ENCODE measurements at regions not wholly inside any gene's neighbourhood (a gene's known extent, or its start where the extent isn't known, plus 50 kb on each side); places are given as distances from the start of the nearest gene placed in this dataset.
A peak's percentile ranks its signal among the peaks of the same experiment; 100 is the strongest.

DNA sequence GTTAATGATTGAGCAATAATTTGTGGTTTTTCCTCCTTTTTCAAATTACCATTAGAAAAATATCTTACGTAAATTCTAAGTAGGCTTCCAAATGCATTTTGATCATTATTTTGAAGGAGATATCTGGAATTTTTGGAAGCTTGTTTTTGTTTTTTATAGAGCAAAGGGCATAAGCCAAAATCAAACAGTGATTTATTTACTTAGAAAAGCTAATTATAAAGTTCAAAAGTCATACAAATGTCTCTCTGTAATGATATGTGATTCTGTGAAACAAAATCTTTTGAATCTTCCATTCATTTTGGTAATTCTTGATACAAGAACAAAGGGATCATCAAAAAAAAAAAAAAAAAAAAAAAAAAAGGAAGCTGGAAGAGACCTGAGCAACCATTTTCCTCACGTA lies 416.8 kb downstream of the ETNK1 start:
- H2BK5ac ChIP-seq (ENCODE audit: low read length) = no peak overlapping the region
- H2AK5ac ChIP-seq (ENCODE audit: low read depth, low read length) = no peak overlapping the region
- no peak for DNase-seq (ENCODE audit: low spot score)
- H3K27ac ChIP-seq (replicated peaks; ENCODE audit: low read length) = no peak overlapping the region
- no peaks in the 10 kb centered on the region for H3K4me1 ChIP-seq (ENCODE audit: control insufficient read depth in 2 of 2, insufficient read depth in 1 of 2, low read depth in 1 of 2, low read length in 2 of 2)
- no peak overlapping the region for H4K8ac ChIP-seq (ENCODE audit: low read depth, low read length)
- H2AFZ ChIP-seq (ENCODE audit: low read length) = no peak overlapping the region
- H3K79me1 ChIP-seq (ENCODE audit: low read depth, low read length) = no peaks in the 10 kb centered on the region
- H3K9me3 ChIP-seq (replicated peaks in 1 of 2; ENCODE audit: control insufficient read depth in 2 of 2, insufficient read depth in 1 of 2, low read depth in 1 of 2, low read length in 2 of 2) = no peaks in the 10 kb centered on the region
- no peak overlapping the region for H2BK12ac ChIP-seq (ENCODE audit: low read length)
- no peak overlapping the region for H2BK120ac ChIP-seq (ENCODE audit: low read depth, low read length)
- H3K23ac ChIP-seq (ENCODE audit: low read depth, low read length, poor library complexity) = no peak overlapping the region
- no peak overlapping the region for H3K18ac ChIP-seq (ENCODE audit: low read length)
- WGBS, 2 donors (ENCODE audit: extremely low coverage in 2 of 2, insufficient read length in 2 of 2, insufficient replicate concordance in 1 of 2) = no CpG with 5 or more reads among the region's 2 CpGs
- no peak overlapping the region for H2BK15ac ChIP-seq (ENCODE audit: low read length)
- H3K14ac ChIP-seq (ENCODE audit: low read length) = no peak overlapping the region
- H3K4ac ChIP-seq (ENCODE audit: low read length) = no peak overlapping the region
- H3K4me3 ChIP-seq (ENCODE audit: low read length in 2 of 2) = no peak overlapping the region
- no peak overlapping the region for H4K91ac ChIP-seq (ENCODE audit: low read depth, low read length, poor library complexity)
- no peak overlapping the region for H3K9ac ChIP-seq (ENCODE audit: low read depth, low read length, poor library complexity)
- H3K4me2 ChIP-seq (ENCODE audit: insufficient read depth, low read length, poor library complexity, severe bottlenecking) = no peak overlapping the region
- H3K27me3 ChIP-seq (ENCODE audit: control insufficient read depth in 3 of 3, insufficient read depth in 3 of 3, low read depth in 1 of 3, low read length in 3 of 3) = no peaks in the 10 kb centered on the region
- no peaks in the 10 kb centered on the region for H3K36me3 ChIP-seq (replicated peaks in 1 of 2; ENCODE audit: control insufficient read depth in 2 of 2, insufficient read depth in 2 of 2, low read length in 2 of 2)

DNA sequence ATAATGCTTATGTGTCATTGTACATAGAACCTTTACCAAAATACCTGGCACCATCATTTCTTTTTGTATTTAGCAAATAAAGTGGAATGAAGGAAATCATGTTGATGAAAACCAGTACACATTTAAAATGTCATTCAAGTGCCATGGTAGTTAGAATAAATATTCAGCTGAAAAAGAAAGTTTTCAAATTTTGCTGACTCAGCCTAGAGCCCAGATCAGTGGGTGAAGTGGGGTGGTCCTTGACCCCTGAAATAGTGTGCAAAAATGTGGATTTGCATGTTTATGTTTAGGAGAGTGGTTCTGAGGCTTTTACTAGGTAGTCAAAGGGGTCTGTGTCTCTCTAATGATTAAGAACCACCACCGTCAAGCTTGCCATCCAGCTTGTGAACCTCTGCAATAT lies 418.7 kb downstream of the ETNK1 start:
- Histone ChIP-seq H3K4me1 (ENCODE audit: control insufficient read depth in 2 of 2, insufficient read depth in 1 of 2, low read depth in 1 of 2, low read length in 2 of 2) (no peaks in the 10 kb centered on the region), H3K36me3 (replicated peaks in 1 of 2; ENCODE audit: control insufficient read depth in 2 of 2, insufficient read depth in 2 of 2, low read length in 2 of 2) (no peaks in the 10 kb centered on the region), H2AFZ (ENCODE audit: low read length) (no peak overlapping the region), H2AK5ac (ENCODE audit: low read depth, low read length) (no peak overlapping the region), H3K27ac (replicated peaks; ENCODE audit: low read length) (no peak overlapping the region), H3K27me3 (ENCODE audit: control insufficient read depth in 3 of 3, insufficient read depth in 3 of 3, low read depth in 1 of 3, low read length in 3 of 3) (no peaks in the 10 kb centered on the region), H3K4ac (ENCODE audit: low read length) (no peak overlapping the region), H2BK120ac (ENCODE audit: low read depth, low read length) (no peak overlapping the region), H4K91ac (ENCODE audit: low read depth, low read length, poor library complexity) (no peak overlapping the region), H4K8ac (ENCODE audit: low read depth, low read length) (no peak overlapping the region), H2BK5ac (ENCODE audit: low read length) (no peak overlapping the region), H2BK12ac (ENCODE audit: low read length) (no peak overlapping the region), H3K79me1 (ENCODE audit: low read depth, low read length) (no peaks in the 10 kb centered on the region), H3K4me3 (ENCODE audit: low read length in 2 of 2) (no peak overlapping the region), H3K4me2 (ENCODE audit: insufficient read depth, low read length, poor library complexity, severe bottlenecking) (no peak overlapping the region), H3K14ac (ENCODE audit: low read length) (no peak overlapping the region), H3K9ac (ENCODE audit: low read depth, low read length, poor library complexity) (no peak overlapping the region), H3K23ac (ENCODE audit: low read depth, low read length, poor library complexity) (no peak overlapping the region), H3K9me3 (replicated peaks in 1 of 2; ENCODE audit: control insufficient read depth in 2 of 2, insufficient read depth in 1 of 2, low read depth in 1 of 2, low read length in 2 of 2) (no peaks in the 10 kb centered on the region), H3K18ac (ENCODE audit: low read length) (no peak overlapping the region), H2BK15ac (ENCODE audit: low read length) (no peak overlapping the region)
- no peak for DNase-seq (ENCODE audit: low spot score)
- WGBS, 2 donors (ENCODE audit: extremely low coverage in 2 of 2, insufficient read length in 2 of 2, insufficient replicate concordance in 1 of 2) = no CpG with 5 or more reads among the region's 1 CpG

DNA sequence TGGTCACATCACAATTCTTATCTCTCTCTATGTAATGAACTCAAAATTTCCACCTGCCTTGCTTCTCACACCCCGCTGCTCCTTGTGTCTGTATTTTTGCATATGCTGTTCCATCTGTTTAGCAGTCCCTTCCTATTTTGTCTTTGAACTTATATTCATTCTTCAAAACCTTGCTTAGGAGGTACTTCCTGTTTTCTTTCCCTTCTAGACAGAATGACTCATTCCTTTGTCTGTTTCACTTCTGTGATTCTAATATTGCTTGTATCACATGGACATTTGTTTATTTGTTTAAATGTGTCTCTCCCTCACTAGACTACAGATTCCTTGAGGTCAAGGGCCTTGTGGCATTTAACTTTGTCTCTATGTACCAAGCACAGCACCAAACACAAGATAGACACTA lies 424.2 kb downstream of the ETNK1 start:
- H3K4me1 ChIP-seq (ENCODE audit: control insufficient read depth in 2 of 2, insufficient read depth in 1 of 2, low read depth in 1 of 2, low read length in 2 of 2) = no peaks in the 10 kb centered on the region
- H3K27me3 ChIP-seq (ENCODE audit: control insufficient read depth in 3 of 3, insufficient read depth in 3 of 3, low read depth in 1 of 3, low read length in 3 of 3) = no peaks in the 10 kb centered on the region
- H2BK15ac ChIP-seq (ENCODE audit: low read length) = no peak overlapping the region
- no peak overlapping the region for H2BK120ac ChIP-seq (ENCODE audit: low read depth, low read length)
- H3K14ac ChIP-seq (ENCODE audit: low read length) = no peak overlapping the region
- H3K18ac ChIP-seq (ENCODE audit: low read length) = no peak overlapping the region
- no peak overlapping the region for H2BK5ac ChIP-seq (ENCODE audit: low read length)
- no peak overlapping the region for H4K91ac ChIP-seq (ENCODE audit: low read depth, low read length, poor library complexity)
- H3K79me1 ChIP-seq (ENCODE audit: low read depth, low read length) = no peaks in the 10 kb centered on the region
- no peak overlapping the region for H2AK5ac ChIP-seq (ENCODE audit: low read depth, low read length)
- WGBS, 2 donors (ENCODE audit: extremely low coverage in 2 of 2, insufficient read length in 2 of 2, insufficient replicate concordance in 1 of 2) = no CpG with 5 or more reads among the region's 1 CpG
- H3K9ac ChIP-seq (ENCODE audit: low read depth, low read length, poor library complexity) = no peak overlapping the region
- H3K4me3 ChIP-seq (ENCODE audit: low read length in 2 of 2) = no peak overlapping the region
- H3K27ac ChIP-seq (replicated peaks; ENCODE audit: low read length) = no peak overlapping the region
- no peak for DNase-seq (ENCODE audit: low spot score)
- no peak overlapping the region for H2BK12ac ChIP-seq (ENCODE audit: low read length)
- peaks cover 0 to 4% of the 10 kb centered on the region in 2 donors for H3K9me3 ChIP-seq (replicated peaks in 1 of 2; ENCODE audit: control insufficient read depth in 2 of 2, insufficient read depth in 1 of 2, low read depth in 1 of 2, low read length in 2 of 2)
- H4K8ac ChIP-seq (ENCODE audit: low read depth, low read length) = no peak overlapping the region
- H3K4me2 ChIP-seq (ENCODE audit: insufficient read depth, low read length, poor library complexity, severe bottlenecking) = no peak overlapping the region
- no peak overlapping the region for H3K23ac ChIP-seq (ENCODE audit: low read depth, low read length, poor library complexity)
- no peaks in the 10 kb centered on the region for H3K36me3 ChIP-seq (replicated peaks in 1 of 2; ENCODE audit: control insufficient read depth in 2 of 2, insufficient read depth in 2 of 2, low read length in 2 of 2)
- no peak overlapping the region for H2AFZ ChIP-seq (ENCODE audit: low read length)
- H3K4ac ChIP-seq (ENCODE audit: low read length) = no peak overlapping the region

DNA sequence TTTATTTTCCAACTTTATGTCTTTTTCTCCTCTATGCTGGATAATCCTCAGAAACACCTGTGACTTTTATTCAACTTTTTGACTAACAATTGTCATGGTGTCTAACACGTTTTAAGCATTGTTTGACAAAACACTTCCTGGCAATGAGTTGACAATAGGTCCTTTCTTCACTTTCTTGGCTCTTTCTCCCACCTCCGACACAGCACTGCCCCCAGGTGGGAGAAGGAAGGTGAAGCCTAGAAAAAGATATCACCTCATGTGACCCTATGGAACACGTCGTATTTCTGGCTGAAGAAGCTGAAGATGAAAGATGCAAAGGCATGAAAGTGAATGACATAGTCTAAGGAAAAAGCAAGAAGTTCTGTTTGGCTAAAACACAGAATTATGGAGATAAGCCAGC lies 430.0 kb downstream of the ETNK1 start:
- H3K4ac ChIP-seq (ENCODE audit: low read length) = no peak overlapping the region
- no peak overlapping the region for H3K14ac ChIP-seq (ENCODE audit: low read length)
- peak overlapping the region; percentile 15 for H2AFZ ChIP-seq (ENCODE audit: low read length)
- no peak overlapping the region for H2BK15ac ChIP-seq (ENCODE audit: low read length)
- no peak overlapping the region for H4K8ac ChIP-seq (ENCODE audit: low read depth, low read length)
- no peak overlapping the region for H2BK5ac ChIP-seq (ENCODE audit: low read length)
- H3K4me3 ChIP-seq (ENCODE audit: low read length in 2 of 2) = no peak overlapping the region
- H2BK120ac ChIP-seq (ENCODE audit: low read depth, low read length) = no peak overlapping the region
- H3K9me3 ChIP-seq (replicated peaks in 1 of 2; ENCODE audit: control insufficient read depth in 2 of 2, insufficient read depth in 1 of 2, low read depth in 1 of 2, low read length in 2 of 2) = peaks cover 0 to 4% of the 10 kb centered on the region in 2 donors
- no peak overlapping the region for H2AK5ac ChIP-seq (ENCODE audit: low read depth, low read length)
- no peak overlapping the region for H2BK12ac ChIP-seq (ENCODE audit: low read length)
- whole genome bisulfite sequencing, 2 donors (ENCODE audit: extremely low coverage in 2 of 2, insufficient read length in 2 of 2, insufficient replicate concordance in 1 of 2) = no CpG with 5 or more reads among the region's 4 CpGs
- no peak overlapping the region for H3K27ac ChIP-seq (replicated peaks; ENCODE audit: low read length)
- H3K18ac ChIP-seq (ENCODE audit: low read length) = no peak overlapping the region
- no peaks in the 10 kb centered on the region for H3K79me1 ChIP-seq (ENCODE audit: low read depth, low read length)
- no peak overlapping the region for H3K23ac ChIP-seq (ENCODE audit: low read depth, low read length, poor library complexity)
- H3K4me1 ChIP-seq (ENCODE audit: control insufficient read depth in 2 of 2, insufficient read depth in 1 of 2, low read depth in 1 of 2, low read length in 2 of 2) = no peaks in the 10 kb centered on the region
- no peak overlapping the region for H4K91ac ChIP-seq (ENCODE audit: low read depth, low read length, poor library complexity)
- H3K9ac ChIP-seq (ENCODE audit: low read depth, low read length, poor library complexity) = no peak overlapping the region
- H3K4me2 ChIP-seq (ENCODE audit: insufficient read depth, low read length, poor library complexity, severe bottlenecking) = no peak overlapping the region
- H3K36me3 ChIP-seq (replicated peaks in 1 of 2; ENCODE audit: control insufficient read depth in 2 of 2, insufficient read depth in 2 of 2, low read length in 2 of 2) = no peaks in the 10 kb centered on the region
- H3K27me3 ChIP-seq (ENCODE audit: control insufficient read depth in 3 of 3, insufficient read depth in 3 of 3, low read depth in 1 of 3, low read length in 3 of 3) = no peaks in the 10 kb centered on the region
- DNase-seq (ENCODE audit: low spot score) = peak; percentile 40
